ENCODE measurements at regions not wholly inside any gene's neighbourhood (a gene's known extent, or its start where the extent isn't known, plus 50 kb on each side); places are given as distances from the start of the nearest gene placed in this dataset.
"Not testable (repeated sequence)": the region's sequence is repeated elsewhere in the genome, so short reads cannot be mapped to it uniquely, and the experiment has no call there.

DNA sequence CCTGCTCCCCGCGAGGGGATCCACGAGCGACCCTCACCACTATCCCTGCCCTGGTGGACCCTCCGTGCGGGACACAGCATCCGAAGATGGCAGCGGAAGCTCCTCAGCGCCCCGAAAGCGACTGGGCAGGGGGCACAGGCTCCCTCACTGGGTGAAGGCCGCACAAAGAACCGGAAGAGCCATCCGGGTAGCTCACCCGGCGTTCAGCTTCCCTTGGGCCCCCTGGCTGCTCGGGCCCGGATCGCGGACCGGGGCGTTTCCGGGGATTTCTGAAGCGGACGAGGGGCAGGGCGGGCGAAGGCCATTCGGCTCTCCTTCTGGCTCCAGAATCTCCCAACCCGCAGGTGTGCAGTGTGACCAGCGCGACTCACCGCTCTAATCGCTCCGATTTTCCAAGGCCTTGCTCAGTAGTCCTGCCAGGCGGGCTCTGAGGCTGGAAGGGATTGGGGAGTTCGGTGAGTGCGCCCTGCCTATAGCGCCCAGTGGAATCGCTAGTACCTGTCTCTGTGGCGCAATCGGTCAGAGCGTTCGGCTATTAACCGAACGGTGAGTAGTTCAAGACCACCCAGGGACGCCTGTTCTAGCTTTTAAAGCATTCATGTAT is 94.3 kb upstream of the NBPF11 start:
- H3K4me3 ChIP-seq (ENCODE audit: low read depth in 2 of 2, low read length in 1 of 2); H3K27me3 ChIP-seq (ENCODE audit: insufficient read depth); H3K9ac ChIP-seq; H4K20me1 ChIP-seq (ENCODE audit: insufficient read depth); CTCF ChIA-PET; H3K4me2 ChIP-seq; H3K9me3 ChIP-seq; H2AFZ ChIP-seq (ENCODE audit: low read depth); H3K9me2 ChIP-seq; DNase-seq; H3K4me1 ChIP-seq (ENCODE audit: control insufficient read depth in 1 of 2, insufficient read depth in 2 of 2, low read depth in 1 of 2, low read length in 1 of 2); POLR2A ChIA-PET; H3K79me2 ChIP-seq (ENCODE audit: insufficient read depth); H3K36me3 ChIP-seq (replicated peaks in 1 of 2; ENCODE audit: control insufficient read depth in 1 of 2, insufficient read depth in 2 of 2, low read length in 1 of 2); H3F3A ChIP-seq (replicated peaks; ENCODE audit: insufficient read depth); H3K27ac ChIP-seq (ENCODE audit: low read depth in 2 of 2, low read length in 1 of 2): not testable (repeated sequence)
- whole genome bisulfite sequencing (ENCODE audit: low lambda C conversion rate), result 72% methylated on average over 6 of the region's 46 CpGs

GRCh38 chr1:148245843-148246242 is 93.8 kb upstream of the NBPF11 start:
- H3K4me1 ChIP-seq (ENCODE audit: control insufficient read depth in 1 of 2, insufficient read depth in 2 of 2, low read depth in 1 of 2, low read length in 1 of 2); H3K79me2 ChIP-seq (ENCODE audit: insufficient read depth); POLR2A ChIA-PET; H3K4me3 ChIP-seq (ENCODE audit: low read depth in 2 of 2, low read length in 1 of 2); H3K4me2 ChIP-seq; H3K36me3 ChIP-seq (replicated peaks in 1 of 2; ENCODE audit: control insufficient read depth in 1 of 2, insufficient read depth in 2 of 2, low read length in 1 of 2); H3K9me3 ChIP-seq; H3K9me2 ChIP-seq; H3K27me3 ChIP-seq (ENCODE audit: insufficient read depth); DNase-seq; H3F3A ChIP-seq (replicated peaks; ENCODE audit: insufficient read depth); H3K27ac ChIP-seq (ENCODE audit: low read depth in 2 of 2, low read length in 1 of 2); H2AFZ ChIP-seq (ENCODE audit: low read depth); CTCF ChIA-PET; H4K20me1 ChIP-seq (ENCODE audit: insufficient read depth); H3K9ac ChIP-seq: not testable (repeated sequence)
- WGBS (ENCODE audit: low lambda C conversion rate), result 0% methylated on average over 1 of the region's 25 CpGs

GRCh38 chr1:148245443-148245842 is 93.4 kb upstream of the NBPF11 start:
- not testable (repeated sequence) for H3K9me2 ChIP-seq

GRCh38 chr1:148233250-148233649 is 81.2 kb upstream of the NBPF11 start:
- CTCF ChIA-PET, result not testable (repeated sequence)

More at GRCh38 chr1:148245443-148245842, 93.4 kb upstream of the NBPF11 start:
- H4K20me1 ChIP-seq (ENCODE audit: insufficient read depth); H3K27ac ChIP-seq (ENCODE audit: low read depth in 2 of 2, low read length in 1 of 2); H3K9me3 ChIP-seq; H3K36me3 ChIP-seq (replicated peaks in 1 of 2; ENCODE audit: control insufficient read depth in 1 of 2, insufficient read depth in 2 of 2, low read length in 1 of 2); POLR2A ChIA-PET; H3K4me3 ChIP-seq (ENCODE audit: low read depth in 2 of 2, low read length in 1 of 2); H2AFZ ChIP-seq (ENCODE audit: low read depth); H3F3A ChIP-seq (replicated peaks; ENCODE audit: insufficient read depth); DNase-seq; H3K9ac ChIP-seq; H3K4me1 ChIP-seq (ENCODE audit: control insufficient read depth in 1 of 2, insufficient read depth in 2 of 2, low read depth in 1 of 2, low read length in 1 of 2); H3K79me2 ChIP-seq (ENCODE audit: insufficient read depth); CTCF ChIA-PET; H3K4me2 ChIP-seq; H3K27me3 ChIP-seq (ENCODE audit: insufficient read depth): not testable (repeated sequence)
- no CpG with 5 or more reads among the region's 6 CpGs for WGBS (ENCODE audit: low lambda C conversion rate)

GRCh38 chr1:148228846-148229245 is 76.8 kb upstream of the NBPF11 start:
- H3K9me3 ChIP-seq; H3K27ac ChIP-seq (ENCODE audit: low read depth in 2 of 2, low read length in 1 of 2); H4K20me1 ChIP-seq (ENCODE audit: insufficient read depth); H3K4me1 ChIP-seq (ENCODE audit: control insufficient read depth in 1 of 2, insufficient read depth in 2 of 2, low read depth in 1 of 2, low read length in 1 of 2); POLR2A ChIA-PET; H3K36me3 ChIP-seq (replicated peaks in 1 of 2; ENCODE audit: control insufficient read depth in 1 of 2, insufficient read depth in 2 of 2, low read length in 1 of 2); H3K9me2 ChIP-seq; H3K9ac ChIP-seq; H3K4me3 ChIP-seq (ENCODE audit: low read depth in 2 of 2, low read length in 1 of 2); CTCF ChIA-PET; H2AFZ ChIP-seq (ENCODE audit: low read depth); DNase-seq; H3F3A ChIP-seq (replicated peaks; ENCODE audit: insufficient read depth); H3K4me2 ChIP-seq; H3K79me2 ChIP-seq (ENCODE audit: insufficient read depth); H3K27me3 ChIP-seq (ENCODE audit: insufficient read depth): not testable (repeated sequence)
- WGBS (ENCODE audit: low lambda C conversion rate), result 24% methylated on average over 5 of the region's 5 CpGs

More at GRCh38 chr1:148233250-148233649, 81.2 kb upstream of the NBPF11 start:
- H3K4me3 ChIP-seq (ENCODE audit: low read depth in 2 of 2, low read length in 1 of 2); H4K20me1 ChIP-seq (ENCODE audit: insufficient read depth); H3K36me3 ChIP-seq (replicated peaks in 1 of 2; ENCODE audit: control insufficient read depth in 1 of 2, insufficient read depth in 2 of 2, low read length in 1 of 2); H3K79me2 ChIP-seq (ENCODE audit: insufficient read depth); POLR2A ChIA-PET; DNase-seq; H3K9ac ChIP-seq; H3F3A ChIP-seq (replicated peaks; ENCODE audit: insufficient read depth); H3K27ac ChIP-seq (ENCODE audit: low read depth in 2 of 2, low read length in 1 of 2); H3K4me1 ChIP-seq (ENCODE audit: control insufficient read depth in 1 of 2, insufficient read depth in 2 of 2, low read depth in 1 of 2, low read length in 1 of 2); H3K9me2 ChIP-seq; H3K27me3 ChIP-seq (ENCODE audit: insufficient read depth); H3K9me3 ChIP-seq; H3K4me2 ChIP-seq; H2AFZ ChIP-seq (ENCODE audit: low read depth): not testable (repeated sequence)
- WGBS (ENCODE audit: low lambda C conversion rate), result 46% methylated on average over 6 of the region's 8 CpGs

GRCh38 chr1:148222399-148223159 is 70.5 kb upstream of the NBPF11 start:
- not testable (repeated sequence) for H3K27ac ChIP-seq (ENCODE audit: low read depth in 2 of 2, low read length in 1 of 2)

More at GRCh38 chr1:148222399-148223159, 70.5 kb upstream of the NBPF11 start:
- POLR2A ChIA-PET; H3K4me3 ChIP-seq (ENCODE audit: low read depth in 2 of 2, low read length in 1 of 2); H3F3A ChIP-seq (replicated peaks; ENCODE audit: insufficient read depth); CTCF ChIA-PET; H3K9ac ChIP-seq; H3K27me3 ChIP-seq (ENCODE audit: insufficient read depth); H3K4me1 ChIP-seq (ENCODE audit: control insufficient read depth in 1 of 2, insufficient read depth in 2 of 2, low read depth in 1 of 2, low read length in 1 of 2); H2AFZ ChIP-seq (ENCODE audit: low read depth); H3K9me3 ChIP-seq; H4K20me1 ChIP-seq (ENCODE audit: insufficient read depth); H3K79me2 ChIP-seq (ENCODE audit: insufficient read depth); H3K9me2 ChIP-seq; H3K36me3 ChIP-seq (replicated peaks in 1 of 2; ENCODE audit: control insufficient read depth in 1 of 2, insufficient read depth in 2 of 2, low read length in 1 of 2); H3K4me2 ChIP-seq; DNase-seq: not testable (repeated sequence)
- no CpG with 5 or more reads among the region's 4 CpGs for WGBS (ENCODE audit: low lambda C conversion rate)

Data from SK-N-SH (cell line).